ENCODE measurements at regions not wholly inside any gene's neighbourhood (a gene's known extent, or its start where the extent isn't known, plus 50 kb on each side); places are given as distances from the start of the nearest gene placed in this dataset.

DNA sequence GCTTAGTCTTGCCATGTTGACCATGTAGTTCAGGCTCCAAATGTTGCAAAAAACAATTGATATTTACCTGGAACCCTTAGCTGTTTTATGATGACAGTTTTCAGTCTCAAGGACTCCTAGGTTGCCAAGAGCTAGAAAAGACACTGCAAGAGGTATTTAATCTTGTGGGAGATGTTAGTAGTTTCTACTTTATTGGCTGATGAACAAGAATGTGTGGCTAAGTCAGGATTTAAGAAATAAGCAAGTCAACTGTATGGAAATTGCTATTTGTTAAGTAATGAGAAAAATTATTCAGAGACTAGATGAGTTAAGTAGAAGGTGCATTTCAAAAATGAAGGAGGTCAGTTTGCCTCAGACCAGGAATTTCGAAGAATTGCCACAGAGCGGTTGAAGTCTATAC is 639.7 kb upstream of the USP24 start:
- DNase-seq: peak; percentile 66

DNA sequence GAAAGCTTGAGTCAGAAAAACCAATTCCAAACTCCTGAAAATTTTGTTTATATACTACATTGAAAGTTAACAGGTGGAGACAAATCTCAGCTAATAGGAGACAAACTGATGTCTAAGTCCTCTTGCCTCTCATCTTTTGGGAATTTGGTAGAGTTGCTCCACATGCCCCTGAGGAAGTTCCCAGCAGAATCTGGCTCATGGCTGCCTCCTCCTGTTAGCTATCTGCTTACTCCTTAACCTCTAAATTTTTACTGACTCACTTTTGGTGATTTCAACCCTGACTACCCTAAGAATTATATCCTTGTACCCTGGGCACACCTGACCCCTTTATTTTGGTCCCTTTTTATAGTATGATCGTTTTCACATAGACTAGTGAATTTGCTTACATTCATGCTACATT is 633.7 kb upstream of the USP24 start:
- peak; percentile 51 for DNase-seq

DNA sequence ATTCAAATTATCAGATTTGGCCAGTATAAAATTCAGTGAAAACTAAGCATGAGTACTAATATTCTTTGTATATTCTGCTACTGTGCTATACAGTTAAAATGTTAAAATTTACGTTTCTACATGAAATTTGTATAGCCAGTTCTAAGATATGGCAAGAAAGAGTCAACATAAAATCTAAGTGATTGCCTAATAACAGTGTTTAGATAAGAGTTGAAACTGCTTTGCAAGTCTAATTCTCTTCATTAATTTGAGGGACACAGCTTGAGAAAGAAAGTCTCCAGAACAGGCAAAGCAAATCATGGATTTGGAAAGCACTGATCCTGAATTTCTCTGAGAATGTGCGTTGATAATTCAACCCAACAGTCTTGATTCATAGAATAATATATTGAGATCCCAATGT is 630.9 kb upstream of the USP24 start:
- no peak for DNase-seq

DNA sequence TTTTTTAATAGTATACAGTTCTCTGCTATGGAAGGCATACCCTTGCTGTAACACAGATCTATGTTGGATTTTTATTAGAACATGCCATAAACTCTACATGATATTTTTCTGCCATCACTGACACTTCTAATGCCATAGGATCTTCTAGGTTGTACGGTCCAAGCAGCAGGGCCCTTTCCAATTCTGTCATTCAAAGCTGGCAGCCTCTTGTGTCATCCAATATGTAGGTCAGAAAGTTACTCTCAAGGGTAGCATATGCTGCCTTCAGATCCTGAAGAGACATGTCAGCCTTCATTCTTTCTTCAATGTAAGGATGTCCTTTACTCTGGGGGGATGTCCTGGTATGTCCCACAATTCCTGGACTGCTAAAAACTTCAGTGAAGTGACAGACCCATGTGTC is 629.2 kb upstream of the USP24 start:
- DNase-seq: no peak

DNA sequence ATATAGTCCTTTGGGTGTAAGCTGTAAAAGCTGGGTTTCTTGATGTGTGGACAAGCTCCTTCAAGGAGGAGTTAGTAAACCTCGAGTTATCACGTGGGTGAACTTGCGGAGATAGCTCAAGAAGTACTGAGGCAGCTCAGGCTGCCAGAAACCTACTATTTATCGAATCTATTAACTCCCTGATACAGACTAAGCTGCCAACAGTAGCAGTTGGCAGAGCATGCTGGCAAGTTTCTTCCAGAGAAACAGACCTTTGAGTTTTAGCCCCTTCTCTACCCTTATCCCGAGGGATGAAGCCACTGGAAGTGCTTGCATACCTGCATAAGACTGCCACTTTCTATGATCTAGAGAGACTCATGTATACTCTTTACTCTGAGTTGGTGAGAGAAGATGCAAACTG is 624.5 kb upstream of the USP24 start:
- DNase-seq: no peak

DNA sequence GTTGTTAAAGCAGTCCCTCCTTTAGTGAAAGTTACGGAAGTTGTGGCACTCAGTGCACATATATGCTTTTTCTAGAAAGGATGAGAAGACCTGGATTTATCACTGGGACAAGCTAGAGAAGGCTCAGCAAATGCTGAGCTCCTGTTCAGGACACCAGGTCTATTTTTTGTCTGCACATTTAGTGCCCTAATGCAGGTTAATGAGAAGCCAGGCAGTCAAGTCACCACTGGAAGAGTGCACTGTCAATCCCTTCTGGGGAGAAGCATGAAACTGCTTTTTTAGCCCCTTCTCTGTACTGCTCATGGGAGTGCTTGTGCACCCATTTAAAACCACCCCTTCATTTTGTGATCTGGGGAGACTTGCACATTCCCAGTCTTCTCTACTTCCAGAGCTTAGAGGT is 624.1 kb upstream of the USP24 start:
- no peak for DNase-seq

DNA sequence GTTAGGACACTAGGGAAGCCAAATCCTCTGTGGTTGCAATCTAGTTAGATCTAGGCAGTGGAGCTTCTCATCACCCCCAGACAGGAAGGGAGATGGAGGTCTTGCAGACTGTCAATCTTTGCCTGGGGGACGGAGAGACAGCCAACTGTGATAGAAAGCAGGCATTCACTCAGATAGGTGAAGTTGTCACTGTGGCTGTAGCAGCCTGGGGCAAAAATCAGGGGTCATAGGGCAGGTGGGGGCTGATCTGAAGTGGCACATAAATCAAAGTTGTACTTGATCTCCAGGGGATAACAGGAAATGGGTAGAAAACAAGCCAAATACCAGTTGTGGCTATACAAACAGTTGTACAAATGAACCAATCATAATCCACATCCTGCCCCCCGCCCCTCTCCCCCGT is 620.9 kb upstream of the USP24 start:
- no peak for DNase-seq

DNA sequence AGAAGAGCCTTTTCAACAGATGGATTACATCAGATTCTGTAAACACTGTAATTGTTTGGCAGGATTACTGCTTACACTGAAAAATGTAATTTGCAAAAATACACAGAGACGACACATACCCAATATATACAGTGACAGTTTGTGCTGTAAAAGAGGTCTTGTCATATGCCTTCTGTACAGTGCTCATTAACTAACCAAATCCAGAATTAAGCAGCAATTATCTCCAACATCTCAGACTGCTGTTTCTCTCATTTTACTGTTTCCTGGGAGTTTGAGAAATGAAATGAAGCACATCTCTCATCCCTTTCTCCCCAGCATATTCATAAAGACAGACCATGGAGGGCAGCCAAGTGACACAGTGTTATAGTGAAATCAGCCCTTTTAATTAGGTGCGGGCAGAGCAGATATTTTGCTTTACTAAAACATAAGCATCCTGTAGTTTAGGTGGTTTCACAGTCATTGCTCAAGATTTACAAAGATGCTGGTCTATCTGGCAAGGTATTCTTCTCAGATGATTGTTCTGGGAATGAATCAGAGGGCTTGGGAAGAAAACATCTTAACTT is 618.4 kb upstream of the USP24 start:
- peak; percentile 83 for DNase-seq

DNA sequence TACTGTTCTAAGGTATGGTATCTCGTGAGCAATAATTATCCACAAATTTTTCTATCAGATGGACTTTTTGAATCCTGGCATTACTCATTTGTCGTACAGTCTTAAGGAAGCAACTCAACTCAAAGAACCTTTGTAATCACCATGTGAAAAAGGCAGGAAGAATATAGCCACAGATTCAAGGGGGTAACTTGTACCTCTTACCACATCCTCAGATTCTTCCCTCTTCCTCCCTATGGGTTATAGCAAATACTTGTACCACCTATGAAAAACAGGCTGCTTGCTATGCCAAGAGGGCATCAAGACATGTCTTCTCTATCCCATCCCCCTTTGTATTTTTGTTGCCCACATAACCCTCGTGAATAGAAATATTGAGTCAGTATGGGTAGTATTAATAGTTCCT is 616.6 kb upstream of the USP24 start:
- no peak for DNase-seq

DNA sequence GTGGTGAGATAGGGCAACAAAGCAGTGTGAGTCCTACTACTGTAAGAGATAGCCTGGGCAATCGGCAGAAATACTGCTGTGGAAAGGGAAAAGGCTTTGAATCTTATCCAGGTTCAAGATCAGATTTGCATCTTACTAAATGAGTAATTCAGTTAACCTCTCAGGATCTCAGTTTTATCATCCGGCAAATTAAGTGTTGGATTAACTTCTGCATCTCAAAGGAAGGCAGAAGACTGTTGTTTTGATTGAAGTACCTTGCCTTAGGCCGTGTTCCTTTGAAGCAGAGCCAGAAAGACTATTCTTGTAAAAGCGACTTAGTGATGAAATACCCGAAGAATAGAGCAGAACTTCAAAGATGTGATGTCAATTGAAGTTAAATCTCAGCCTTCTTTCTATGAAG is 612.9 kb upstream of the USP24 start:
- DNase-seq: no peak

DNA sequence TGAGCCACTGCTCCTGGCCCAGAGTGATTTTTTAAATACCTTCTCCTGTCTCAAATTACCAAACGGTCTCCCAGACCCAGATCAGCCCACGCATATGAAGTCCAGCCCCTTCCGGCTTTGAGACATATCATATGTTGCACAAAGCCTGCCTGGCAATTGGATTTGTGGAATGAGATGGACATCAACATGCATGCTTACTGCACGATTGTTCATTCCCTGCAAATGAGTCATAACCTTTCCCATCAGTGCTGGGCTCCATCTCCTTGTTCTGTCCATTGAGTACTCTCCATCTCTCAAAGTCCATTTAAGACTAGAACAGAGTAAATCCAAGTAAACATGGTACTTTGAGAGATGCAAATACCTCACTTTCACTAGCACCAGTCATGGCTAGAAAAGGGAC is 612.2 kb upstream of the USP24 start:
- DNase-seq: peak; percentile 95

DNA sequence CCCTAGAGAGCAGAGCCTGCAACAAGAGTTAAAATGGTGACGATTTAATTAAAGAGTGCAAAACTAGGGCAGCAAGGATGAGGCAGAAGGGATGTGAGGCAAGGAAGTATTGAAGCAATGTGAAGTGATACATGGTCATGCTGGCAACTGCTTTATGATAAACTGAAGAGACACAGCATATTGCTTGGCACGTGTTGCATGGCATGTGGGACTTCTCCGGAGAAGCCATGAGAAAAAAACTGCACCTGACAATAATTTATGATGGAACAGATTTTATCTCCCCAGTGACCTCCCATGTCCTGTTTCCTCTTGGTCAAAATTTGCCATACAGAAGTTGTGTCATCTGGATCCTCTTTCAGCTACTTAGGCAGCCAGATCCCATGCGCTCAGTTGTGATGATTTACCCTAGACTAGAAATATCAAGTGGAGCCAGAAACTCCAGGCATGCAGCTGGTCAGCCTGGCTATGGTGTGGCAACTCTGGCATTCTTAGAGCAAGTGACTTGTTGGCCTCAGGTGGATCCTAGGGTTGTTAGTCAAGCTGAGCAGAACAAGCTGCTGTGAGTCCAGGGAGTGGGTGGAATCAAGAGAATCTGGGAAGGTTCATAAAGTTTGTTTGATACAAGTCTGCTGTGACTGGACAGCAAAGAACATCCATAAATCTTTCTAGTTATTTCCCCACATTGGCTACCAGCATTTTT is 611.4 kb upstream of the USP24 start:
- DNase-seq: no peak

DNA sequence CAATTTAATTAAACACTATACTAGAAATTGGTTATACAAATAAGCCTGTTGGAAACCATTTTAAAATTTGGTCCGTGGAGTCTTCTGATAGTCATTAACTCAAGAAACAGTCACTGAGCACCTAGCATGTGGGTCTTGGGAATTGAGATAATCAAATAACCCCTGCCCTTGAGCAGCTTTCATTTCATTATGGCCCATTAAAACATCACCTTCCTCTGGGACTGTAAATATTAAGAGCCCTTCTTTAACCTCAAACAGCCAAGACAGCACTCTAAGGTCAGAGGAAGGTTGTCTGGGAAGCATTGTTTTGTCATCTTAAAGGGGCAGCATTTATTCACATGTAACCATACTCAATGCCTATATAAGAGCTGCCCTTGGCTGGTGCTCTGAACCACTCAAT is 610.3 kb upstream of the USP24 start:
- DNase-seq: no peak

DNA sequence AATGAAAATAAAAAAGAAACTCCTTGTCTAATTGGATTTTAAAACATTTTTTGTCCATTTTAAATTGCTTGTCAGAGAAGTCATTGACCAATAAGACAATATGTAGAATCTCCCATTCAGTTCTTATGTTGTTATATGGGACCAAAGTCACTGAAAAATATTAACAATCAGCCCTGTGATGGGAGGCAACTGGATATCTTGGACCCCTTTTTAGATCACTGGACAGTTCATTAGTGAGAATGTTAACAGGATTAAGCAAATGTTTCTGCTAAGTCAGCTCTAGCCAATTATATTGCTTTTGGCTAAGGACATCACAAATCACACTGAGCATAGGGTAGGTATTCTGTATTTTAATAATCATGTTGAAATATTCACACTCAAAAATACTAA is 609.1 kb upstream of the USP24 start:
- DNase-seq: no peak

DNA sequence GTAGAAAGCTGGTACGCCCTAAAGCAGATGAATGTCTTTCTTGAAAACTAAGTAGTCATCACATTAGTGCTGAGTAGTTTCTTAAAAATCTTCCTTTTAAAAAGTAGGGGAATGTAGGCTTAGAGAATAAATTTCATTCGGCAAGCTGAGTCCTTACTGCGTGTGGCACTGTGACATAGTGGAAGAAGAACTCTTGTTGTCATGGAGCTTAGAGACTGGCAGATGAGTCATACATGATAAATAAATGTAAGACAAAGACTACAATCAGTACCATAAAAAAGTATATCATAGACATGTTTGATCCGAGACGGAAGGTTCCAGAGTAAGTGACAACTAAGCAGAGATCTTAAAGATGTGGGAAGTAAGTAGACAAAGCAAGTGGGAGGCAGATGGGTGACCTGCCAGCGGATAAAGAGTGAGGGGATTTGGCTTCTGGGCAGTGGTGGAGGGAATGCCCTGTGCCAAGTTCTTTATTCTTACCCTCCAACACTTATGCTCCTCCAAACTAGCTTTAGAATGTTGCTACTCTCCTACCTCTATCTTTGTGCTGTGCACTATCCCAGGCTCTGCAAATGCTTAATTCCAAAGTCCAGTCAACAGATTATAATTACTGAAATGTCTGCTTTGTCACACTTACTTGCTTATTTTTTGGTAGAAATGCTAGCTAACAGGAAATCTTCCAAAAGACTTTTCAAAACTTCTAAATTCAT is 608.5 kb upstream of the USP24 start:
- peak; percentile 76 for DNase-seq

DNA sequence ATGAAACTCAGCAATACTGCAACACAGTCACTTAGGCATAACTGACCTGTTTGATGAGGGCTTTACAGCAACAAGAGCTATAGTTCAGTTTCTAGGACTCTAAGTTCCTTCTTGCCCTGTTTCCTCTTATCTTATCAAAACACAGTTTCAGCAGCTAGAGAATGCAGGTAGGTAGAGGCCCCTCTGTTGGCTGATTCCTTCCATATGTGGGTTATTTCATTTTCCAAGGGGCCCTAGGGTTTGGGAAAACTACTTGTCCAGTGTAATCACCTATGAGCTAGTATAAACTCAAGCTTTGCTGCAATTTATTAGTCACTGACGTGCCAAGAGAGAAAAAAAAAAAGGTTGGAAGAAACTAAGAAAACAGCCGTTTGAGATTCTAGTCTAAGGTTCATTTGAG is 607.7 kb upstream of the USP24 start:
- no peak for DNase-seq

DNA sequence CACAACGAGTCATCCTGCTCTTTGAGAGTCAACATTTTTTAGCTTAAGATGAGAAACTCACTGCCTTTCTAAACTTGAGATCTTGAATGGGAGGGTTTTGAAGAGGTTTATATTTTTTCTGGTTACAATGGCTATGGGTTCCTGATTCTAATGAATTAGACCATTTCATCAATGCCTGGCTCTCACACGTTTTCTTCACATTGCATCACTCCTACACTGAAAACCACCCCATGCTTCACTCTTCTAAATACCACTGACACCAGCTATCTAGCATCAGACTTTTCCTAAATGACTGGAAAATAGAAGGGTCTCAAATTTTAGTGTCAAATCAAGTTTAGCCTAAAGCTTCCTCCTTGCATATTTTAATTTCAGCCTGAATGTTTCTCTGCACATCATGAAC is 606.1 kb upstream of the USP24 start:
- DNase-seq: no peak

DNA sequence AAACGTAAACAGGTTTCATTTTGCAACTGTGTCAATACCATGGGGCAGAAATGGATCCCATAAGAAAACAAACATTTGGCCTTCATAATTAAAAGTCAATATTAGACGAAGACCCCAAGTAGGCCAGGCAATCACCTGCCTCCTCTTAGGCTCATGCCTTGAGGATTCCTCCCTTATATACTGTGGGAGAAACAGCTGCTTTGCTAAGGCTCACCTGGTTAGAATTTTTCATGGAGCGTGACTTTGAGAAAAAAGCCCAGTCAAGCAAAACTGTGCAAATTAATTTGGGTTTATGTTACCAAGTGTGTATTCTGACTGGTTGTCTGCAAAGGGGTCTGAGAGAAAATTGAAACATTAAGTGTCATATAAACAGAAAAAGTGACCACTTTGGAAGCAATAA is 605.3 kb upstream of the USP24 start:
- no peak for DNase-seq

DNA sequence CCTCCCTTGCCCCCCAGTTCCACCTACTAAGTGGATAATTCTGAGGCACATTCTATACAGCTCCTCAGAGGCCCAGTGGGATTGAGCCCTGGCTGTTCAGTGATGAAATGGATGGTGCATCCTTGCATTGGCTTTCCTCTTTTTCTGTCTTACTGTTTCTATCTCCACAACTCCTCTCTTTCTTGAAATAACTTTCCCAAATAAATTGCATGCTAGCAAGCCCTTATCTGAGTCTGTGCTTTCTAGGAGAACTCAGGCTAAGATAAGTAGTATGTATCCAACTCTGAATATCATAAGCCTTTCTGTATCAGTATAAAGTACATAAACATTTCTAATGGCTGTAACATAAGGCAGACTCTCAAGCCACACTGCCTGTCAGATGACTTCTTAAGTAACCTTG is 603.8 kb upstream of the USP24 start:
- no peak for DNase-seq

DNA sequence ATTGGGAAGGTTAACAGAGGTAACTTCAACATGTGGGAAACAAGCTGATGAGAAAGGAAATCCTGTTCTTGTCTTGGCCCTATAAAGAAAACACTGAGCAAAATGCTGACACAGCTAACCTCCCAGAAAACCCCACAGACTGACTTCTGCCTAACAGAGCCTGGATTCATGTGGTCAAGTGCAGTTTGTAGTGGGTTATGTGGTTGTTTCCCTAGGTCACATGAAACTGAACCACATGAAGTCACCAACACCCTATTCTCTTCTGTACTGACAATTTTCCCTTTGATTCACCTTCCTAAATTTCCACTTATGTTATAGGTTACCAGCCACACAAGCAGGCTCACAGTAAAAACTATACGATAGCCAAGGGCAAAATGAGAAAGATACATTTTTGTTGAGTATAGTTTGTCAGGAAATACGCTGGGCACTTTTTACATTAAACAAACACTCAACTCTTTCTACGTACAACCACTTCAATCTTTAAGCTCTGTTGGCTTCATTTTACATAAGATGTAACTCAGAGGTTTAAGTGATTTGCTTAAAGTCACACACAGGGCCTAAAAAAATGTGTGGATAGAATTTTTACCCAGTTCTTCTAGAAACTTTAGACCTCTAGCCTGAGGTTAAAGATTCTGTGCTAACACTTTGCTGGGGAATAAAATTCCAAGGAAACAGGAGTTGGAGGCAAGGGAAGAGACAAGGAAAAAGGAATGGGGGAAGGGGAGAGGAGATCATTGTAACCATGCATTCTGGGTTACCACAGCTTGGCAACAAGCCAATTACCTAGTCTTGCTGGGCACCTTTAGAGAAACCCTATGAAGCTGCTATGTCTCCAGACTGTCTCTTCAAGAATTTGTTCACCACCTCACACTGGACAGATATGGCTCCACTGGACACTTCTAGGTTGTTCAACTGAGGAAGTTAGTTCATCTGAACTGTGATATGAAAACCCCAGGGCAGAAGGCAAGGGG is 601.6 kb upstream of the USP24 start:
- no peak for DNase-seq

DNA sequence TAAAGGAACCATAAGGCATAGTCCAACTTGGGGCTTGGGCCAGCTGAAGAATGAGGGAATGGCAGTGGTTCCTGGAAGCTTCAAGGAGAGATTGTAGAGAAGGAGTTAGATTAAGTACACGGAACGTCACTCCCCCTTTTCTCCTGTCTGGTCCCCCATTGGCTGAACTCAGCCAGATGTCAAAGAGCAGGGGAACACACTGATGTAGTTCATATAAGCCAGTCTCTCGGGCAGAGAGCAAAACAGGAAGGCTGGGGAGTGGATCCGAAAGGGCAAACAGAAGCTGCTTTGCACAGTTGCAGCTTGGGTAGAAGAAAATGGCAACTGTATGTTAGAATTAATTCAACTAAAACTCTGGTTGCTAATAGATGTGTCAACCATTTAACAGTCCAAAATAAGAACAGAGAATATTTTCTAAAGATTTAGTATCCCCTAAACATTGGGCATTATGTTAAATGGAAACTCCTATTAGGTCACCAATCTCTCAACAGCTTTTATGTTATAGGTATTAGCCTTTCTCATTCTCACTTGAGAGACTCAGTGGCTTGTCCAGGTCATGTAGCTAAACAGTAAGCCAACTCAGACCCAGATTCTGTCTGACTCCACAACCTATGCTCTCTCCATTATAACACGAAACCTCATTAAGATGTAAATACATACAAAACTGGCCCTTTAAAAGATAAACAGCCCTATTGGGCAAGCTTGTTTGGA is 600.7 kb upstream of the USP24 start:
- DNase-seq: no peak

DNA sequence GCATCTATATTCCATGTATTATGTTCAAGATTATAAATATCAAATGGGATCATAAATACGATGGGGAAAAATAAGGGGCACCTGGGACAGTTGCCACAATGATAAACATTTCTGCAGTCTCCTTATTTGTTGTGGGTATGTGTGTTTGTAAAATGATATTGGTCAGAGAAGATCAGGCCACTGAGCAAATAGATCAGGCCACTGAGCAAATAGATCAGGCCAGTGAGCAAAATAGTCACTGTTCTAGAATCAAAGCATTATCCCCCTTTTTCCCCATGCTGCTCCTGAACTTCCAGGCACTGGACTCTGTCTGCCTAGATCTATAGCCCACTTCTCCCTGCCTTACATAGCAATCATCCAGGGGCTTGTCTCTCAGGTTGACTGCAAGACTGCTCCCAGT is 599.8 kb upstream of the USP24 start:
- DNase-seq: no peak

DNA sequence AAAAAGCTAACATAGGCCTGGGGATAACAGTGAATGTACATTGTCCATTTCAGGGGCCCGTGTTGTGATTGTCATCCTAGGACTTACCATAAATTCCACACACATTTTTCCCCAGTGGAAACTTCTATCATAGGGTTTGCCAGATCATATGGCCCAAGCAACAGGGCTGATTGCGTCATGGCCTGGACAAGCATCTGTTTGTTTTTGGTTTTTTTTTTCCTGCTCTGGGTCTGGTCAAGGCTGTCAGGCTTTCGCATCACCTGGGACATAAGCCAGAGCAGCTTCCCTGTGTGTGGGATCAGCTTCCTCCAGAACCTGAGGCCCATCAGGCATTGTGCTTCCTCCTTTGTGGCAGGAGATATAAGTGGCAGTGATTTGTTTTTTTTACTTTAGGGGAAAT is 598.5 kb upstream of the USP24 start:
- DNase-seq: peak; percentile 58

Measured in fibroblast of skin of scalp (primary cell).